ENCODE measurements at regions not wholly inside any gene's neighbourhood (a gene's known extent, or its start where the extent isn't known, plus 50 kb on each side); places are given as distances from the start of the nearest gene placed in this dataset.

GRCh38 chr1:177547200-177547599 lies 376.4 kb downstream of the BRINP2 start:
- Mint-ChIP-seq H3K27me3 (ENCODE audit: low read depth) (no peaks in the 10 kb centered on the region), H3K4me1 (ENCODE audit: low read depth) (no peaks in the 10 kb centered on the region), H3K36me3 (ENCODE audit: low read depth) (no peaks in the 10 kb centered on the region), H3K4me3 (ENCODE audit: low read depth) (no peak overlapping the region), H3K27ac (no peak overlapping the region), H3K9me3 (peaks cover 6% of the 10 kb centered on the region)
- DNase-seq (ENCODE audit: low spot score), result no peak
- intact Hi-C loops (cut with micrococcal nuclease), result no loop called here

GRCh38 chr1:177546346-177546745 lies 375.6 kb downstream of the BRINP2 start:
- H3K27me3 Mint-ChIP-seq (ENCODE audit: low read depth), result no peaks in the 10 kb centered on the region
- no peak overlapping the region for H3K27ac Mint-ChIP-seq
- no peak for DNase-seq (ENCODE audit: low spot score)
- H3K9me3 Mint-ChIP-seq, result peaks cover 1% of the 10 kb centered on the region
- no peaks in the 10 kb centered on the region for H3K36me3 Mint-ChIP-seq (ENCODE audit: low read depth)
- H3K4me3 Mint-ChIP-seq (ENCODE audit: low read depth), result no peak overlapping the region
- intact Hi-C loops (cut with micrococcal nuclease), result no loop called here
- no peaks in the 10 kb centered on the region for H3K4me1 Mint-ChIP-seq (ENCODE audit: low read depth)

GRCh38 chr1:177526201-177526600 lies 355.4 kb downstream of the BRINP2 start:
- no peak for DNase-seq (ENCODE audit: low spot score)
- Mint-ChIP-seq H3K36me3 (ENCODE audit: low read depth) (no peaks in the 10 kb centered on the region), H3K9me3 (peaks cover 14% of the 10 kb centered on the region), H3K4me1 (ENCODE audit: low read depth) (no peaks in the 10 kb centered on the region), H3K27me3 (ENCODE audit: low read depth) (no peaks in the 10 kb centered on the region), H3K4me3 (ENCODE audit: low read depth) (no peak overlapping the region), H3K27ac (no peak overlapping the region)
- intact Hi-C loops (cut with micrococcal nuclease), result no loop called here

- no peaks in the 10 kb centered on the region for H3K27me3 Mint-ChIP-seq (ENCODE audit: low read depth)
- peaks cover 13% of the 10 kb centered on the region for H3K9me3 Mint-ChIP-seq
- H3K36me3 Mint-ChIP-seq (ENCODE audit: low read depth), result no peaks in the 10 kb centered on the region
- H3K27ac Mint-ChIP-seq, result no peak overlapping the region
- intact Hi-C loops (cut with micrococcal nuclease), result no loop called here
- no peak overlapping the region for H3K4me3 Mint-ChIP-seq (ENCODE audit: low read depth)
- DNase-seq (ENCODE audit: low spot score), result no peak
- no peaks in the 10 kb centered on the region for H3K4me1 Mint-ChIP-seq (ENCODE audit: low read depth)
Observed at GRCh38 chr1:177525176-177525575, 354.4 kb downstream of the BRINP2 start.

- Mint-ChIP-seq H3K4me1 (ENCODE audit: low read depth) (no peaks in the 10 kb centered on the region), H3K4me3 (ENCODE audit: low read depth) (no peak overlapping the region), H3K27me3 (ENCODE audit: low read depth) (no peaks in the 10 kb centered on the region), H3K36me3 (ENCODE audit: low read depth) (no peaks in the 10 kb centered on the region), H3K27ac (no peak overlapping the region), H3K9me3 (peaks cover 3% of the 10 kb centered on the region)
- intact Hi-C loops (cut with micrococcal nuclease), result no loop called here
- no peak for DNase-seq (ENCODE audit: low spot score)
Observed at GRCh38 chr1:177517546-177517945, 346.8 kb downstream of the BRINP2 start.

- Mint-ChIP-seq H3K27me3 (ENCODE audit: low read depth) (no peaks in the 10 kb centered on the region), H3K27ac (no peak overlapping the region), H3K36me3 (ENCODE audit: low read depth) (no peaks in the 10 kb centered on the region), H3K4me1 (ENCODE audit: low read depth) (no peaks in the 10 kb centered on the region), H3K4me3 (ENCODE audit: low read depth) (no peak overlapping the region), H3K9me3 (peaks cover 12% of the 10 kb centered on the region)
- no peak for DNase-seq (ENCODE audit: low spot score)
- intact Hi-C loops (cut with micrococcal nuclease), result no loop called here
Observed at GRCh38 chr1:177514207-177514606, 343.4 kb downstream of the BRINP2 start.

GRCh38 chr1:177511036-177511435 lies 340.3 kb downstream of the BRINP2 start:
- Mint-ChIP-seq H3K36me3 (ENCODE audit: low read depth) (no peaks in the 10 kb centered on the region), H3K4me1 (ENCODE audit: low read depth) (no peaks in the 10 kb centered on the region), H3K27me3 (ENCODE audit: low read depth) (no peaks in the 10 kb centered on the region), H3K4me3 (ENCODE audit: low read depth) (no peak overlapping the region), H3K9me3 (peaks cover 12% of the 10 kb centered on the region), H3K27ac (no peak overlapping the region)
- intact Hi-C loops (cut with micrococcal nuclease), result no loop called here
- no peak for DNase-seq (ENCODE audit: low spot score)

GRCh38 chr1:177505905-177506590 lies 335.3 kb downstream of the BRINP2 start:
- no peaks in the 10 kb centered on the region for H3K27me3 Mint-ChIP-seq (ENCODE audit: low read depth)
- intact Hi-C loops (cut with micrococcal nuclease), result no loop called here
- no peak for DNase-seq (ENCODE audit: low spot score)
- no peaks in the 10 kb centered on the region for H3K36me3 Mint-ChIP-seq (ENCODE audit: low read depth)
- no peaks in the 10 kb centered on the region for H3K4me1 Mint-ChIP-seq (ENCODE audit: low read depth)
- peaks cover 9% of the 10 kb centered on the region for H3K9me3 Mint-ChIP-seq
- no peak overlapping the region for H3K4me3 Mint-ChIP-seq (ENCODE audit: low read depth)
- H3K27ac Mint-ChIP-seq, result no peak overlapping the region

- Mint-ChIP-seq H3K27me3 (ENCODE audit: low read depth) (no peaks in the 10 kb centered on the region), H3K36me3 (ENCODE audit: low read depth) (no peaks in the 10 kb centered on the region), H3K4me1 (ENCODE audit: low read depth) (no peaks in the 10 kb centered on the region), H3K27ac (no peak overlapping the region), H3K4me3 (ENCODE audit: low read depth) (no peak overlapping the region), H3K9me3 (peaks cover 6% of the 10 kb centered on the region)
- DNase-seq (ENCODE audit: low spot score), result no peak
- intact Hi-C loops (cut with micrococcal nuclease), result no loop called here
Observed at GRCh38 chr1:177495878-177496277, 325.1 kb downstream of the BRINP2 start.

GRCh38 chr1:177490786-177491185 lies 320.0 kb downstream of the BRINP2 start:
- Mint-ChIP-seq H3K36me3 (ENCODE audit: low read depth) (no peaks in the 10 kb centered on the region), H3K27ac (no peak overlapping the region), H3K4me1 (ENCODE audit: low read depth) (no peaks in the 10 kb centered on the region), H3K4me3 (ENCODE audit: low read depth) (no peak overlapping the region), H3K9me3 (no peaks in the 10 kb centered on the region), H3K27me3 (ENCODE audit: low read depth) (no peaks in the 10 kb centered on the region)
- intact Hi-C loops (cut with micrococcal nuclease), result no loop called here
- no peak for DNase-seq (ENCODE audit: low spot score)

GRCh38 chr1:177490036-177490639 lies 319.4 kb downstream of the BRINP2 start:
- no peaks in the 10 kb centered on the region for H3K36me3 Mint-ChIP-seq (ENCODE audit: low read depth)
- intact Hi-C loops (cut with micrococcal nuclease), result no loop called here

GRCh38 chr1:177488722-177489121 lies 318.0 kb downstream of the BRINP2 start:
- no peak overlapping the region for H3K27ac Mint-ChIP-seq
- no peaks in the 10 kb centered on the region for H3K36me3 Mint-ChIP-seq (ENCODE audit: low read depth)
- H3K27me3 Mint-ChIP-seq (ENCODE audit: low read depth), result no peaks in the 10 kb centered on the region

More at GRCh38 chr1:177490036-177490639, 319.4 kb downstream of the BRINP2 start:
- Mint-ChIP-seq H3K27me3 (ENCODE audit: low read depth) (no peaks in the 10 kb centered on the region), H3K9me3 (no peaks in the 10 kb centered on the region), H3K4me3 (ENCODE audit: low read depth) (no peak overlapping the region), H3K27ac (no peak overlapping the region), H3K4me1 (ENCODE audit: low read depth) (no peaks in the 10 kb centered on the region)
- no peak for DNase-seq (ENCODE audit: low spot score)

GRCh38 chr1:177487481-177487880 lies 316.7 kb downstream of the BRINP2 start:
- DNase-seq (ENCODE audit: low spot score), result no peak
- Mint-ChIP-seq H3K27me3 (ENCODE audit: low read depth) (no peaks in the 10 kb centered on the region), H3K4me1 (ENCODE audit: low read depth) (no peaks in the 10 kb centered on the region), H3K27ac (no peak overlapping the region), H3K36me3 (ENCODE audit: low read depth) (no peaks in the 10 kb centered on the region), H3K4me3 (ENCODE audit: low read depth) (no peak overlapping the region), H3K9me3 (peaks cover 7% of the 10 kb centered on the region)
- intact Hi-C loops (cut with micrococcal nuclease), result no loop called here

More at GRCh38 chr1:177488722-177489121, 318.0 kb downstream of the BRINP2 start:
- Mint-ChIP-seq H3K4me1 (ENCODE audit: low read depth) (no peaks in the 10 kb centered on the region), H3K4me3 (ENCODE audit: low read depth) (no peak overlapping the region), H3K9me3 (peaks cover 2% of the 10 kb centered on the region)
- no peak for DNase-seq (ENCODE audit: low spot score)
- intact Hi-C loops (cut with micrococcal nuclease), result no loop called here

Data from activated T-helper 2 cell treated with anti-CD3 and anti-CD28 coated beads, Interferon-gamma antibody, Interleukin-2, Interleukin-4, amounts not matched to agents 10 μg/mL and 5 μg/mL and 100 μg/mL, durations not matched to agents 14 hours and 24 hours and 36 hours (primary cell).